Retinal pigment epithelial cell (primary cell): ENCODE measurements at regions not wholly inside any gene's neighbourhood (a gene's known extent, or its start where the extent isn't known, plus 50 kb on each side); places are given as distances from the start of the nearest gene placed in this dataset.

Experiments
- DNase-seq: peaks from one replicate; pipeline ENCODE4 v3.0.0-alpha.2; 2010; ENCODE audit warnings: low read depth
- H3K4me3 ChIP-seq: 2 replicates; pipeline ENCODE4 v1.5.1; 2011; ENCODE audit warnings: mild to moderate bottlenecking, low read length, control low read depth, moderate library complexity
- CTCF ChIP-seq: conservative IDR thresholded peaks from 2 replicates; pipeline ENCODE4 v1.5.1; 2011; ENCODE audit warnings: low read depth, low read length, control low read depth, inconsistent platforms

GRCh38 chr4:25549413-25549812 lies 106.2 kb upstream of the SLC34A2 start:
- TF ChIP-seq CTCF, result no peak
- H3K4me3 ChIP-seq, result no peak overlapping the region
- no peak for DNase-seq

- H3K4me3 ChIP-seq, result no peak overlapping the region
- no peak for TF ChIP-seq CTCF
- no peak for DNase-seq
Measured at GRCh38 chr4:25550376-25551030, 105.1 kb upstream of the SLC34A2 start.

- no peak for DNase-seq
- no peak for TF ChIP-seq CTCF
- no peak overlapping the region for H3K4me3 ChIP-seq
Measured at GRCh38 chr4:25551605-25552004, 104.0 kb upstream of the SLC34A2 start.

- H3K4me3 ChIP-seq, result no peak overlapping the region
- no peak for TF ChIP-seq CTCF
- no peak for DNase-seq
Measured at GRCh38 chr4:25552580-25553271, 102.9 kb upstream of the SLC34A2 start.

- no peak for DNase-seq
- no peak overlapping the region for H3K4me3 ChIP-seq
- no peak for TF ChIP-seq CTCF
Measured at GRCh38 chr4:25559508-25559907, 96.1 kb upstream of the SLC34A2 start.

- DNase-seq, result no peak
- no peak for TF ChIP-seq CTCF
- H3K4me3 ChIP-seq, result no peak overlapping the region
Measured at GRCh38 chr4:25560605-25561004, 95.0 kb upstream of the SLC34A2 start.

GRCh38 chr4:25563071-25563564 lies 92.5 kb upstream of the SLC34A2 start:
- DNase-seq, result no peak
- H3K4me3 ChIP-seq, result no peak overlapping the region
- TF ChIP-seq CTCF, result no peak
